Upper lobe of left lung (tissue), 4 donors: ENCODE measurements at regions not wholly inside any gene's neighbourhood (a gene's known extent, or its start where the extent isn't known, plus 50 kb on each side); places are given as distances from the start of the nearest gene placed in this dataset.

Source experiments
- POLR2A ChIP-seq, 4 donors: fragments of 450-650 bp; IDR thresholded peaks; one replicate each; pipeline ENCODE4 v1.5.1; 2016 to 2017; ENCODE audit warnings: antibody characterized with exemption in 4 of 4, mild to moderate bottlenecking in 2 of 4
- POLR2AphosphoS5 ChIP-seq, 2 donors: sonication (generic); formaldehyde crosslinking; IDR thresholded peaks; one replicate each; pipeline ENCODE4 v1.5.1; 2017; ENCODE audit warnings: antibody characterized with exemption in 2 of 2
- TF ChIP-seq, protein P1 (sequence below), 6 experiments: fragments of 450-650 bp in 4 of 6; fragments of 200-600 bp in 2 of 6; sonication (generic) in 2 of 6; IDR thresholded peaks; one replicate each; pipeline ENCODE4 v1.5.1; 2016 to 2019; ENCODE audit warnings: antibody characterized with exemption in 6 of 6

DNA sequence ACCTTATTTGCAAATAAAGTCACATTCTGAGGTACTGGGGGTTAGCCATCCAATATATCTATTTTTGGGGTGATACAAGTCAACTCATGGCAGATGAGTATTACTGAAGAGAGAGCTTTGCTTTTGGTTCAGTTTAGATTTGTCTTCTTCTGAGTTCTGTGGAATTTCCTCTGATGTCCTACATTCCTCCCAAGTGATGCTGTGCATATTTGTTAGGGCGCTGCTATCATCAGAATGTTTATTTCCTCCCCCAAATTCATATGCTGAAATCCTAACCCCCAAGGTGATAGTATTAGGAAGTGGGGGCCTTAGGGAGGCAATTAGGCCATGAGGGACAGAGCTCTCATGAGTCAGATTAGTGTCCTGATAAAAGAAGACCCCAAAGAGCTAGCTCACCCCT, 96.2 kb upstream of the WLS start:
- TF ChIP-seq, protein P1, sequence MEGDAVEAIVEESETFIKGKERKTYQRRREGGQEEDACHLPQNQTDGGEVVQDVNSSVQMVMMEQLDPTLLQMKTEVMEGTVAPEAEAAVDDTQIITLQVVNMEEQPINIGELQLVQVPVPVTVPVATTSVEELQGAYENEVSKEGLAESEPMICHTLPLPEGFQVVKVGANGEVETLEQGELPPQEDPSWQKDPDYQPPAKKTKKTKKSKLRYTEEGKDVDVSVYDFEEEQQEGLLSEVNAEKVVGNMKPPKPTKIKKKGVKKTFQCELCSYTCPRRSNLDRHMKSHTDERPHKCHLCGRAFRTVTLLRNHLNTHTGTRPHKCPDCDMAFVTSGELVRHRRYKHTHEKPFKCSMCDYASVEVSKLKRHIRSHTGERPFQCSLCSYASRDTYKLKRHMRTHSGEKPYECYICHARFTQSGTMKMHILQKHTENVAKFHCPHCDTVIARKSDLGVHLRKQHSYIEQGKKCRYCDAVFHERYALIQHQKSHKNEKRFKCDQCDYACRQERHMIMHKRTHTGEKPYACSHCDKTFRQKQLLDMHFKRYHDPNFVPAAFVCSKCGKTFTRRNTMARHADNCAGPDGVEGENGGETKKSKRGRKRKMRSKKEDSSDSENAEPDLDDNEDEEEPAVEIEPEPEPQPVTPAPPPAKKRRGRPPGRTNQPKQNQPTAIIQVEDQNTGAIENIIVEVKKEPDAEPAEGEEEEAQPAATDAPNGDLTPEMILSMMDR (IDR thresholded peaks at IDR 0.05), result no peak
- TF ChIP-seq POLR2A (IDR thresholded peaks at IDR 0.05) (no peak), POLR2AphosphoS5 (IDR thresholded peaks at IDR 0.05) (no peak)
